ENCODE measurements at regions not wholly inside any gene's neighbourhood (a gene's known extent, or its start where the extent isn't known, plus 50 kb on each side); places are given as distances from the start of the nearest gene placed in this dataset. TPM values are rescaled to one million over a fixed set of nuclear protein-coding genes. Genes with fewer than 3 reads are reported as not detected.
A peak's percentile ranks its signal among the peaks of the same experiment; 100 is the strongest.
"Not testable (repeated sequence)": the region's sequence is repeated elsewhere in the genome, so short reads cannot be mapped to it uniquely, and the experiment has no call there.

- intact Hi-C loops (cut with DNase I) = no loop called here
- TF ChIP-seq POLR2A (IDR thresholded peaks at IDR 0.05) (no peak), CTCF (IDR thresholded peaks at IDR 0.05) (no peak)
- DNase-seq = no peak
- no peaks in the 10 kb centered on the region for H3K36me3 ChIP-seq
- H3K4me3 ChIP-seq (replicated peaks in 1 of 3) = no peak overlapping the region
- WGBS, 2 donors = 76 to 87% methylated on average over 3 of the region's 3 CpGs
- H3K9me3 ChIP-seq = no peaks in the 10 kb centered on the region
- no peaks in the 10 kb centered on the region for H3K4me1 ChIP-seq
- H3K27ac ChIP-seq = no peak overlapping the region
- no peaks in the 10 kb centered on the region for H3K27me3 ChIP-seq
Measured at GRCh38 chr10:25869609-25870008, 64.4 kb upstream of the MYO3A start.

- intact Hi-C loops (cut with DNase I); H3K9me3 ChIP-seq; H3K27me3 ChIP-seq; DNase-seq; H3K27ac ChIP-seq; H3K36me3 ChIP-seq; H3K4me1 ChIP-seq; H3K4me3 ChIP-seq (replicated peaks in 1 of 3): not testable (repeated sequence)
- WGBS, 2 donors = 81% methylated on average over 2 of the region's 2 CpGs
Measured at GRCh38 chr10:25874402-25874801, 59.6 kb upstream of the MYO3A start.

DNA sequence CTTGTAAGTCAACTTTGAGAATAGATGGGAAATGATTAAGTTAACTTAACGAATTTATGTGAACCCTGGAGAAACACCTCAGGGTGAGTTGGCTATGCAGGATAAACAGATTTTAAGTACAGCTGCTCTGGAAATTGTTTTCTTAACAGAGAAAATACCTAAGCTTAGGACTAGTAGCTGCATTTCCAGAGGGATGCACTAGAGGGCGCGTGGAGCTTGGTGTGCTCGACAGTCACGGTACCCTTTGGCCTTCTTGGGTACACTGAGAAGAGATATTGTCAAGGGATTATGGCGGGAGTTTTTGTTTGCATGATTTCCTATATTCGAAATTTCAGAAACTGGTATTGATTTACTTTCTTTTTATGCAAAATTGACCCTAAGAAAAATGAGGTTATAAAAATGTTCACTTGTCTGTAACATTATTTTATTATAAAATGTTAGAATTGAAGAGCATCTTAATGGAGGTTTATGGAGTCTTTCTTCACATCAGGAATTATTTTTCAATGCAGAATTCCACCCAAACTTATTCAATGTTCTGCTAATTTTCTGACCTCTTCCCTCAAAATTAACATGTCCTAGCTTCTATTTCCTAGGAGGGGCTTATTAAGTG lies 58.4 kb upstream of the MYO3A start:
- intact Hi-C loops (cut with DNase I) = no loop called here

DNA sequence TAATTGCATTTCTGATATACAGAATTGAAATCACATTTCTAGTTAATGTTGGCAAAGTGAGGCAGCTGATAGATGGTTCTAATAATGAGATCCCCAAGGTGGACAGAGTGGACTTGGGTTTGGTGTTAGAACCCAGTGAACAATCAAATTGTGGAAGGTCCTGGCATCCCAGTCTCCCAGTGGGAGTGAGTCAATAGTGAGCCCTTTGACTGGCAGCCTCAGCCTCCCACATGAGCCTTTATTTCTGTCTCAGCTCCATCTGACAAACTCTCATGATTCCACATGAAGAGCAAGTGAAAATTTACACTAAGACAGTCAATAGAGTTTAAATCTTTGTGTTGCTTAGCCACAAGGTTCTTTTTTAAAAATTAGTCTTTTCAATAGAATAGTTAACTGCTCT lies 56.7 kb upstream of the MYO3A start:
- no peak for DNase-seq
- intact Hi-C loops (cut with DNase I) = no loop called here

More for the DNA sequence above, 58.4 kb upstream of the MYO3A start:
- TF ChIP-seq POLR2A (IDR thresholded peaks at IDR 0.05) = no peak
- TF ChIP-seq CTCF (IDR thresholded peaks at IDR 0.05) = peak; percentile 61 to 92 (median 70)
- Histone ChIP-seq H3K9me3 (no peaks in the 10 kb centered on the region), H3K4me3 (replicated peaks in 1 of 3) (no peak overlapping the region), H3K36me3 (no peaks in the 10 kb centered on the region), H3K4me1 (no peaks in the 10 kb centered on the region), H3K27me3 (no peaks in the 10 kb centered on the region), H3K27ac (no peak overlapping the region)
- WGBS, 2 donors = 2% methylated on average over 7 of the region's 7 CpGs
- DNase-seq = peak; percentile 81 to 86

More for the DNA sequence above, 56.7 kb upstream of the MYO3A start:
- Histone ChIP-seq H3K9me3 (no peaks in the 10 kb centered on the region), H3K4me1 (no peaks in the 10 kb centered on the region), H3K36me3 (no peaks in the 10 kb centered on the region), H3K4me3 (replicated peaks in 1 of 3) (no peak overlapping the region), H3K27me3 (no peaks in the 10 kb centered on the region), H3K27ac (no peak overlapping the region)
- TF ChIP-seq POLR2A (IDR thresholded peaks at IDR 0.05) (no peak), CTCF (IDR thresholded peaks at IDR 0.05) (no peak)

Small RNA genes in the stretch of these regions (small RNA-seq; reads per million reads assigned to genes)
- gene RNA5SP306 = not detected
- gene RNU6-632P = not detected
